H1 (cell line): ENCODE measurements at regions not wholly inside any gene's neighbourhood (a gene's known extent, or its start where the extent isn't known, plus 50 kb on each side); places are given as distances from the start of the nearest gene placed in this dataset.

ENCODE experiments used
- CTCF ChIA-PET: fragments of 300-600 bp; sonication (Branson Sonifier 250); formaldehyde crosslinking; loops from one replicate; lab custom pipeline; 2021; ENCODE audit not compliant: partially characterized antibody; lab: Charles Lee
- POLR2A ChIA-PET: fragments of 300-600 bp; sonication (Branson Sonifier 250); formaldehyde crosslinking; loops from one replicate; lab custom pipeline; 2021; ENCODE audit warnings: inconsistent platforms; ENCODE audit not compliant: partially characterized antibody; lab: Charles Lee
- DNase-seq, 2 experiments: peaks; one replicate each; pipeline versions ENCODE4 v3.0.0 to v3.0.0-alpha.2; 2010 to 2022; ENCODE audit warnings: low spot score in 2 of 2, low read depth in 1 of 2, mixed read lengths in 1 of 2
- FAIRE-seq: peaks from 2 replicates; lab custom pipeline; 2011; peaks lifted over from hg19 to GRCh38; lab: Jason Lieb, UNC
- H2AFZ ChIP-seq: 2 replicates; pipeline ENCODE4 v1.8.1; 2012; ENCODE audit warnings: low read length, inconsistent platforms
- H2AK5ac ChIP-seq: 2 replicates; pipeline ENCODE4 v1.6.1; 2013; ENCODE audit warnings: low read depth, low read length
- H2BK120ac ChIP-seq: replicated peaks from 2 replicates; pipeline ENCODE3; 2013; ENCODE audit warnings: low read depth, low read length, inconsistent platforms
- H2BK12ac ChIP-seq: 2 replicates; pipeline ENCODE4 v1.6.1; 2013; ENCODE audit warnings: low read depth, low read length
- H2BK15ac ChIP-seq: 2 replicates; pipeline ENCODE4 v1.6.1; 2013; ENCODE audit warnings: low read length
- H2BK20ac ChIP-seq: 2 replicates; pipeline ENCODE4 v1.6.1; 2013; ENCODE audit warnings: low read length
- H2BK5ac ChIP-seq: 2 replicates; pipeline ENCODE4 v1.6.1; 2013; ENCODE audit warnings: low read depth, low read length
- H3K14ac ChIP-seq: 2 replicates; pipeline ENCODE4 v1.6.1; 2013; ENCODE audit warnings: inconsistent platforms; ENCODE audit not compliant: insufficient read length
- H3K18ac ChIP-seq: 2 replicates; pipeline ENCODE4 v1.6.1; 2013; ENCODE audit warnings: low read length; ENCODE audit errors: extremely low read depth
- H3K23ac ChIP-seq: 2 replicates; pipeline ENCODE4 v1.6.1; 2013; ENCODE audit warnings: inconsistent platforms; ENCODE audit not compliant: insufficient read length
- H3K23me2 ChIP-seq: 2 replicates; pipeline ENCODE4 v1.6.1; 2013; ENCODE audit warnings: low read depth, low read length
- H3K27ac ChIP-seq: 2 replicates; pipeline ENCODE4 v1.6.1; 2011; ENCODE audit warnings: low read depth, low read length, inconsistent platforms
- H3K27me3 ChIP-seq, 4 experiments: replicated peaks in 1 of 4; 1 replicate in 1 of 4; 2 replicates in 3 of 4; pipeline versions ENCODE4 v1.6.1 to v1.8.1; 2011 to 2013; ENCODE audit warnings: low read length in 3 of 4, mild to moderate bottlenecking in 3 of 4, inconsistent platforms in 2 of 4, mixed read lengths in 2 of 4, moderate library complexity in 1 of 4; ENCODE audit not compliant: control insufficient read depth in 3 of 4, insufficient read depth in 3 of 4; ENCODE audit errors: extremely low read depth in 1 of 4
- H3K36me3 ChIP-seq, 4 experiments: 2 replicates each; pipeline versions ENCODE4 v1.6.1 to v1.8.1; 2011 to 2013; ENCODE audit warnings: mild to moderate bottlenecking in 4 of 4, low read length in 3 of 4, moderate library complexity in 2 of 4, control low read depth in 1 of 4, inconsistent platforms in 1 of 4; ENCODE audit not compliant: insufficient read depth in 4 of 4, control insufficient read depth in 2 of 4
- H3K4ac ChIP-seq: replicated peaks from 2 replicates; pipeline ENCODE3; 2013; ENCODE audit warnings: low read length, low read depth, mixed read lengths, inconsistent platforms; ENCODE audit not compliant: insufficient read length
- H3K4me1 ChIP-seq, 4 experiments: replicated peaks in 1 of 4; 1 replicate in 1 of 4; 2 replicates in 3 of 4; pipeline versions ENCODE4 v1.6.1 to v1.8.1; 2011 to 2013; ENCODE audit warnings: low read length in 3 of 4, inconsistent platforms in 2 of 4, mixed read lengths in 1 of 4; ENCODE audit not compliant: insufficient read depth in 4 of 4, control insufficient read depth in 3 of 4
- H3K4me2 ChIP-seq, 2 experiments: 2 replicates each; pipeline versions ENCODE4 v1.6.1 to v1.8.1; 2011 to 2013; ENCODE audit warnings: low read depth in 2 of 2, low read length in 2 of 2, control low read depth in 1 of 2, inconsistent platforms in 1 of 2, mild to moderate bottlenecking in 1 of 2; ENCODE audit not compliant: insufficient read depth in 1 of 2
- H3K4me3 ChIP-seq, 4 experiments: fragments of 200-600, 300-600 bp in 1 of 4; sonication (generic), shearing (Covaris generic), sonication (Bioruptor Twin) in 1 of 4; 2 replicates each; pipeline versions ENCODE4 v1.5.1 to v1.8.1; 2011 to 2016; ENCODE audit warnings: low read length in 4 of 4, low read depth in 3 of 4, control low read depth in 2 of 4, inconsistent platforms in 2 of 4, mild to moderate bottlenecking in 2 of 4, mixed read lengths in 1 of 4, moderate library complexity in 1 of 4; ENCODE audit not compliant: insufficient read depth in 2 of 4; ENCODE audit errors: extremely low read depth in 1 of 4
- H3K56ac ChIP-seq: replicated peaks from 2 replicates; pipeline ENCODE3; 2013; ENCODE audit warnings: low read depth, mild to moderate bottlenecking, mixed read lengths, low read length, inconsistent platforms; ENCODE audit not compliant: insufficient read length
- H3K79me1 ChIP-seq: 2 replicates; pipeline ENCODE4 v1.6.1; 2013; ENCODE audit warnings: low read depth, low read length, control low read depth
- H3K79me2 ChIP-seq, 2 experiments: 2 replicates each; pipeline versions ENCODE4 v1.6.1 to v1.8.1; 2012 to 2013; ENCODE audit warnings: low read length in 2 of 2, mild to moderate bottlenecking in 2 of 2, inconsistent platforms in 1 of 2; ENCODE audit not compliant: insufficient read depth in 2 of 2, control insufficient read depth in 1 of 2
- H3K9ac ChIP-seq, 4 experiments: replicated peaks in 1 of 4; 1 replicate in 1 of 4; 2 replicates in 3 of 4; pipeline versions ENCODE4 v1.6.1 to v1.8.1; 2011 to 2013; ENCODE audit warnings: low read depth in 3 of 4, low read length in 3 of 4, control low read depth in 2 of 4, mild to moderate bottlenecking in 2 of 4, moderate library complexity in 2 of 4, inconsistent platforms in 1 of 4; ENCODE audit errors: extremely low read depth in 1 of 4
- H3K9me3 ChIP-seq, 2 experiments: 2 replicates each; pipeline versions ENCODE4 v1.6.1 to v1.8.1; 2012 to 2013; ENCODE audit warnings: mild to moderate bottlenecking in 2 of 2, moderate library complexity in 2 of 2, control low read depth in 1 of 2, inconsistent platforms in 1 of 2, low read depth in 1 of 2, low read length in 1 of 2, mixed read lengths in 1 of 2; ENCODE audit not compliant: insufficient read depth in 2 of 2
- H4K20me1 ChIP-seq, 2 experiments: replicated peaks in 1 of 2; 2 replicates each; pipeline versions ENCODE3 to v1.8.1; 2011 to 2013; ENCODE audit warnings: inconsistent platforms in 2 of 2, low read length in 2 of 2, mild to moderate bottlenecking in 1 of 2; ENCODE audit not compliant: insufficient read depth in 2 of 2, control insufficient read depth in 1 of 2
- H4K5ac ChIP-seq: 2 replicates; pipeline ENCODE4 v1.6.1; 2013; ENCODE audit warnings: low read length, low read depth, mixed read lengths, inconsistent platforms; ENCODE audit not compliant: insufficient read length
- H4K8ac ChIP-seq: 2 replicates; pipeline ENCODE4 v1.8.0; 2013; ENCODE audit warnings: mild to moderate bottlenecking, moderate library complexity, low read length, inconsistent platforms; ENCODE audit not compliant: insufficient read depth; ENCODE audit errors: extremely low read depth
- H4K91ac ChIP-seq: replicated peaks from 2 replicates; pipeline ENCODE3; 2013; ENCODE audit warnings: low read length, mixed read lengths, inconsistent platforms; ENCODE audit not compliant: insufficient read length
- CBX5 ChIP-seq: fragments of 300-800, 300-1000 bp; sonication (generic); IDR thresholded peaks from 2 replicates; pipeline ENCODE4 v1.7.1; 2016; ENCODE audit warnings: antibody characterized with exemption, low read length, low read depth
- CEBPB ChIP-seq: IDR thresholded peaks from 2 replicates; pipeline ENCODE4 v1.6.1; 2012; ENCODE audit warnings: low read depth, low read length
- CHD2 ChIP-seq: IDR thresholded peaks from 2 replicates; pipeline ENCODE4 v1.6.1; 2012; ENCODE audit warnings: low read length, improper control_type of control experiment
- GABPA ChIP-seq: IDR thresholded peaks from 2 replicates; pipeline ENCODE4 v1.6.1; 2011; ENCODE audit warnings: mild to moderate bottlenecking, low read length, moderate library complexity, borderline replicate concordance; ENCODE audit not compliant: insufficient read depth
- HDAC2 ChIP-seq, 2 experiments: fragments of 300-600 bp in 1 of 2; sonication (generic) in 1 of 2; IDR thresholded peaks; 2 replicates each; pipeline ENCODE4 v1.6.1; 2011 to 2012; ENCODE audit warnings: low read depth in 2 of 2, low read length in 2 of 2, mild to moderate bottlenecking in 2 of 2, moderate library complexity in 2 of 2, borderline replicate concordance in 1 of 2, inconsistent platforms in 1 of 2
- JUND ChIP-seq: IDR thresholded peaks from 2 replicates; pipeline ENCODE4 v1.6.1; 2011; ENCODE audit warnings: mild to moderate bottlenecking, improper control_type of control experiment, low read length
- NANOG ChIP-seq: IDR thresholded peaks from 2 replicates; pipeline ENCODE4 v1.6.1; 2011; ENCODE audit warnings: low read length, low read depth, mild to moderate bottlenecking, inconsistent platforms; ENCODE audit not compliant: insufficient read depth, poor library complexity, severe bottlenecking
- POU5F1 ChIP-seq: IDR thresholded peaks from 2 replicates; pipeline ENCODE4 v1.6.1; 2011; ENCODE audit warnings: low read depth, mild to moderate bottlenecking, low read length, moderate library complexity
- RNF2 ChIP-seq: fragments of 200-900, 300-1000 bp; sonication (generic); IDR thresholded peaks from 2 replicates; pipeline ENCODE4 v1.7.1; 2016; ENCODE audit warnings: borderline replicate concordance, low read depth, mild to moderate bottlenecking, antibody characterized with exemption, low read length; ENCODE audit not compliant: poor library complexity, severe bottlenecking; ENCODE audit errors: missing control alignments
- SRF ChIP-seq: IDR thresholded peaks from 2 replicates; pipeline ENCODE4 v1.6.1; 2011; ENCODE audit warnings: mild to moderate bottlenecking, low read depth, low read length, moderate library complexity
- WGBS, 2 experiments: shearing (Covaris generic) in 1 of 2; methylation state at CpG; one replicate each; pipeline versions ENCODE4 v1.1.6 to v1.1.7; 2013 to 2015; ENCODE audit warnings: low lambda C conversion rate in 2 of 2, mixed read lengths in 2 of 2, inconsistent platforms in 1 of 2, low coverage in 1 of 2, missing lambda C conversion rate in 1 of 2; ENCODE audit not compliant: insufficient replicate concordance in 2 of 2, insufficient coverage in 1 of 2, insufficient read length in 1 of 2; ENCODE audit errors: extremely low coverage in 1 of 2, missing lambda C conversion rate in 1 of 2; 5-methylcytosine and 5-hydroxymethylcytosine counted together

GRCh38 chr5:34476941-34477565, 179.1 kb upstream of the RAI14 start:
- Histone ChIP-seq H3K79me1 (no peaks in the 10 kb centered on the region), H2BK20ac (no peak overlapping the region), H3K4ac (peak overlapping the region; percentile 25), H3K23ac (no peak overlapping the region), H3K79me2 (no peaks in the 10 kb centered on the region), H2BK15ac (peak overlapping the region; percentile 67; the same call in 1 of the 2 replicates), H3K4me2 (no peak overlapping the region), H3K27ac (no peak overlapping the region), H4K8ac (no peak overlapping the region), H3K27me3 (no peaks in the 10 kb centered on the region), H3K9me3 (peaks cover 0 to 1% of the 10 kb centered on the region in 2 experiments; a peak in 2 of 4 replicates), H2BK120ac (no peak overlapping the region), H2AFZ (no peak overlapping the region), H3K4me3 (no peak overlapping the region), H2BK5ac (peak overlapping the region; percentile 41; the same call in 1 of the 2 replicates), H3K9ac (no peak overlapping the region), H4K5ac (no peak overlapping the region), H3K36me3 (no peaks in the 10 kb centered on the region), H3K23me2 (no peaks in the 10 kb centered on the region), H2AK5ac (0 out of 2 replicates have a peak overlapping the region, but pooled peaks have one; percentile 5), H3K56ac (no peak overlapping the region), H2BK12ac (peak overlapping the region; percentile 12; the same call in 1 of the 2 replicates), H3K18ac (no peak overlapping the region; the same call in 1 of the 2 replicates), H4K91ac (peak overlapping the region; percentile 22), H4K20me1 (no peaks in the 10 kb centered on the region), H3K4me1 (peaks cover 6 to 14% (median 10%) of the 10 kb centered on the region in 4 experiments), H3K14ac (no peak overlapping the region)
- POLR2A ChIA-PET, result interaction anchor here (0.6 to 1.4 kb wide), 2 partner anchors 12 to 438 kb away, joined by 3 to 5 read pairs; partner anchors contain the start of genes BRIX1 and RAD1
- WGBS, 2 experiments, result 91% methylated on average over 12 of the region's 12 CpGs; no CpG with 5 or more reads in 1 of the 2 experiments
- no peak for DNase-seq
- FAIRE-seq, result no peak
- CTCF ChIA-PET, result interaction anchor here (1.1 to 4.6 kb wide), 5 partner anchors 10 to 526 kb away, joined by 3 to 44 read pairs (median 4); no protein-coding TSS in a partner anchor
- TF ChIP-seq JUND (no peak), SRF (no peak), CHD2 (no peak), POU5F1 (no peak), CBX5 (no peak), HDAC2 (IDR thresholded peaks at IDR 0.05; ENCODE audit: borderline replicate concordance in 1 of 2, low read depth in 2 of 2, low read length in 2 of 2) (no peak), CEBPB (no peak), RNF2 (no peak), NANOG (no peak), GABPA (no peak)
